ENCODE measurements at regions not wholly inside any gene's neighbourhood (a gene's known extent, or its start where the extent isn't known, plus 50 kb on each side); places are given as distances from the start of the nearest gene placed in this dataset.
A peak's percentile ranks its signal among the peaks of the same experiment; 100 is the strongest.

- no TSS peak for BruUV-seq (replicated peaks)
- DNase-seq (ENCODE audit: low spot score) (no peak), FAIRE-seq (no peak), ATAC-seq (no peak)
- Histone ChIP-seq H4K20me1 (ENCODE audit: insufficient read depth, low read length) (no peaks in the 10 kb centered on the region), H2AFZ (ENCODE audit: low read length) (no peak overlapping the region), H3K79me2 (ENCODE audit: insufficient read depth, low read length) (no peaks in the 10 kb centered on the region), H3K4me3 (replicated peaks in 1 of 3; ENCODE audit: insufficient read depth in 1 of 3, low read depth in 2 of 3, low read length in 3 of 3) (no peak overlapping the region), H3K9ac (ENCODE audit: insufficient read depth, low read depth, low read length) (no peak overlapping the region), H3K36me3 (replicated peaks in 1 of 2; ENCODE audit: control insufficient read depth in 1 of 2, insufficient read depth in 2 of 2, low read length in 2 of 2) (no peaks in the 10 kb centered on the region; a peak in 1 of 5 replicates), H3K27me3 (ENCODE audit: control insufficient read depth in 1 of 2, insufficient read depth in 2 of 2, low read length in 2 of 2) (no peaks in the 10 kb centered on the region), H3K4me2 (ENCODE audit: low read depth, low read length) (no peak overlapping the region), H3K27ac (ENCODE audit: extremely low read length, insufficient read depth, low read length) (no peak overlapping the region), H3K4me1 (ENCODE audit: insufficient read depth, low read length) (no peaks in the 10 kb centered on the region), H3K9me3 (ENCODE audit: low read length) (peaks cover 7% of the 10 kb centered on the region; the same call in 1 of the 2 replicates)
- intact Hi-C loops (cut with micrococcal nuclease; ENCODE audit: unreplicated experiment) (no loop called here), in situ Hi-C loops (cut with HindIII; ENCODE audit: extremely low pct_ligation_motif_present, low pct_unique_long_range_greater_than_20kb) (no loop called here)
- TF ChIP-seq BORCS8-MEF2B (CRISPR knock-in tag; IDR thresholded peaks at IDR 0.05), result no peak
- TF ChIP-seq TCF12 (IDR thresholded peaks at IDR 0.05), result no peak
- TF ChIP-seq TCF12 (CRISPR knock-in tag; IDR thresholded peaks at IDR 0.05), result no peak
- CTCF ChIA-PET (ENCODE audit: low intra/inter-chr PET ratio, low total read pairs), result no interaction called here
- POLR2A ChIA-PET, result no interaction called here
- WGBS (ENCODE audit: low lambda C conversion rate), result 83% methylated on average over 1 of the region's 1 CpG
These were observed 320.8 kb upstream of the USP25 start for GRCh38 chr21:15409031-15409430.

- FAIRE-seq (no peak), ATAC-seq (no peak), DNase-seq (ENCODE audit: low spot score) (no peak)
- intact Hi-C loops (cut with micrococcal nuclease; ENCODE audit: unreplicated experiment), result no loop called here
- no peak overlapping the region for H2AFZ ChIP-seq (ENCODE audit: low read length)
- H4K20me1 ChIP-seq (ENCODE audit: insufficient read depth, low read length), result no peaks in the 10 kb centered on the region
- no peaks in the 10 kb centered on the region for H3K27me3 ChIP-seq (ENCODE audit: control insufficient read depth in 1 of 2, insufficient read depth in 2 of 2, low read length in 2 of 2)
- no TSS peak for BruUV-seq (replicated peaks)
- TF ChIP-seq ZFP36 (IDR thresholded peaks at IDR 0.05; ENCODE audit: borderline replicate concordance, low read depth, low read length, partially characterized antibody), result no peak
- no peak for TF ChIP-seq ZNF224 (CRISPR knock-in tag; IDR thresholded peaks at IDR 0.05)
- TF ChIP-seq ZNF629 (CRISPR knock-in tag; conservative IDR thresholded peaks at IDR 0.05), result peak; percentile 67
- 100% methylated on average over 3 of the region's 3 CpGs for WGBS (ENCODE audit: low lambda C conversion rate)
- peaks cover 7% of the 10 kb centered on the region; the same call in 1 of the 2 replicates for H3K9me3 ChIP-seq (ENCODE audit: low read length)
- in situ Hi-C loops (cut with HindIII; ENCODE audit: extremely low pct_ligation_motif_present, low pct_unique_long_range_greater_than_20kb), result no loop called here
- no peaks in the 10 kb centered on the region; a peak in 1 of 5 replicates for H3K36me3 ChIP-seq (replicated peaks in 1 of 2; ENCODE audit: control insufficient read depth in 1 of 2, insufficient read depth in 2 of 2, low read length in 2 of 2)
- no peaks in the 10 kb centered on the region for H3K79me2 ChIP-seq (ENCODE audit: insufficient read depth, low read length)
- H3K4me1 ChIP-seq (ENCODE audit: insufficient read depth, low read length), result peaks cover 7% of the 10 kb centered on the region
- ChIA-PET POLR2A (no interaction called here), CTCF (ENCODE audit: low intra/inter-chr PET ratio, low total read pairs) (no interaction called here)
- no peak overlapping the region for H3K27ac ChIP-seq (ENCODE audit: extremely low read length, insufficient read depth, low read length)
- H3K4me2 ChIP-seq (ENCODE audit: low read depth, low read length), result no peak overlapping the region
- H3K9ac ChIP-seq (ENCODE audit: insufficient read depth, low read depth, low read length), result no peak overlapping the region
- H3K4me3 ChIP-seq (replicated peaks in 1 of 3; ENCODE audit: insufficient read depth in 1 of 3, low read depth in 2 of 3, low read length in 3 of 3), result no peak overlapping the region
These were observed 318.9 kb upstream of the USP25 start for GRCh38 chr21:15410853-15411252.
